Endothelial cell of umbilical vein (primary cell): ENCODE measurements at regions not wholly inside any gene's neighbourhood (a gene's known extent, or its start where the extent isn't known, plus 50 kb on each side); places are given as distances from the start of the nearest gene placed in this dataset.

Experiments
- BruUV-seq: library from RNA; stranded (reverse); fragments of 400-500 nt; replicated peaks from 2 replicates; lab custom pipeline; 2021; lab: Mats Ljungman, UMichigan
- CTCF ChIA-PET: fragments of 300-600, 350-600 bp; sonication (Branson Sonifier 250); formaldehyde crosslinking; loops from one replicate; lab custom pipeline; 2021; ENCODE audit warnings: antibody characterized with exemption, inconsistent platforms; lab: Charles Lee
- POLR2A ChIA-PET: fragments of 300-600, 350-600 bp; sonication (Branson Sonifier 250); formaldehyde crosslinking; loops from one replicate; lab custom pipeline; 2021; ENCODE audit warnings: antibody characterized with exemption, inconsistent platforms; lab: Charles Lee
- DNase-seq: peaks from one replicate; pipeline ENCODE4 v3.0.0-alpha.2; 2011; ENCODE audit warnings: low read depth, low spot score
- FAIRE-seq: peaks from 2 replicates; lab custom pipeline; 2011; peaks lifted over from hg19 to GRCh38; lab: Jason Lieb, UNC
- H2AFZ ChIP-seq: 2 replicates; pipeline ENCODE4 v1.6.0; 2012; ENCODE audit warnings: low read depth, low read length, control low read depth, inconsistent platforms
- H3K27ac ChIP-seq: 2 replicates; pipeline ENCODE4 v1.5.1; 2011; ENCODE audit warnings: low read depth, mild to moderate bottlenecking, control low read depth, low read length, moderate library complexity; ENCODE audit not compliant: insufficient read depth
- H3K27me3 ChIP-seq, 2 experiments: 2 replicates each; pipeline versions ENCODE4 v1.6.0 to v1.6.1; 2011; ENCODE audit warnings: low read length in 2 of 2, mixed read lengths in 1 of 2; ENCODE audit not compliant: control insufficient read depth in 2 of 2, insufficient read depth in 2 of 2
- H3K36me3 ChIP-seq, 2 experiments: 2 replicates in 1 of 2; 3 replicates in 1 of 2; pipeline ENCODE4 v1.5.1; 2011; ENCODE audit warnings: low read length in 2 of 2, mild to moderate bottlenecking in 1 of 2, moderate library complexity in 1 of 2; ENCODE audit not compliant: control insufficient read depth in 2 of 2, insufficient read depth in 2 of 2; ENCODE audit errors: extremely low read depth in 1 of 2
- H3K4me1 ChIP-seq: 3 replicates; pipeline ENCODE4 v1.5.1; 2011; ENCODE audit warnings: mild to moderate bottlenecking, low read length; ENCODE audit not compliant: control insufficient read depth, insufficient read depth; ENCODE audit errors: extremely low read depth
- H3K4me2 ChIP-seq: 2 replicates; pipeline ENCODE4 v1.6.1; 2011; ENCODE audit warnings: low read length, control low read depth, mixed read lengths; ENCODE audit not compliant: insufficient read depth
- H3K4me3 ChIP-seq, 3 experiments: fragments of 200-600 bp in 1 of 3; sonication (generic), shearing (Covaris generic) in 1 of 3; replicated peaks in 1 of 3; 2 replicates each; pipeline ENCODE4 v1.5.1; 2011 to 2016; ENCODE audit warnings: control low read depth in 3 of 3, low read length in 3 of 3, mild to moderate bottlenecking in 2 of 3, inconsistent platforms in 1 of 3, low read depth in 1 of 3, moderate library complexity in 1 of 3; ENCODE audit not compliant: insufficient read depth in 1 of 3
- H3K79me2 ChIP-seq: 2 replicates; pipeline ENCODE4 v1.6.0; 2012; ENCODE audit warnings: low read length, inconsistent platforms; ENCODE audit not compliant: control insufficient read depth, insufficient read depth
- H3K9ac ChIP-seq: replicated peaks from 2 replicates; pipeline ENCODE3; 2011; ENCODE audit warnings: low read length, control low read depth; ENCODE audit not compliant: insufficient read depth; ENCODE audit errors: extremely low read depth
- H3K9me1 ChIP-seq: replicated peaks from 3 replicates; pipeline ENCODE4 v1.6.0; 2011; ENCODE audit warnings: mild to moderate bottlenecking, low read length; ENCODE audit not compliant: control insufficient read depth, insufficient read depth; ENCODE audit errors: extremely low read depth
- H3K9me3 ChIP-seq: replicated peaks from 2 replicates; pipeline ENCODE4 v1.5.1; 2012; ENCODE audit warnings: low read length, inconsistent platforms; ENCODE audit not compliant: control insufficient read depth, insufficient read depth
- H4K20me1 ChIP-seq: replicated peaks from 2 replicates; pipeline ENCODE3; 2011; ENCODE audit warnings: mild to moderate bottlenecking, low read length; ENCODE audit not compliant: control insufficient read depth, insufficient read depth; ENCODE audit errors: extremely low read depth
- EZH2 ChIP-seq: IDR thresholded peaks from 2 replicates; pipeline ENCODE4 v1.6.1; 2012; ENCODE audit warnings: borderline replicate concordance, low read depth, mild to moderate bottlenecking, moderate library complexity, low read length, inconsistent platforms; ENCODE audit not compliant: severe bottlenecking
- FOS ChIP-seq: IDR thresholded peaks from 2 replicates; pipeline ENCODE4 v1.6.1; 2011; ENCODE audit warnings: mild to moderate bottlenecking, low read length, moderate library complexity, borderline replicate concordance; ENCODE audit not compliant: insufficient read depth
- GATA2 ChIP-seq: IDR thresholded peaks from 2 replicates; pipeline ENCODE4 v1.7.0; 2011; ENCODE audit warnings: low read depth, mild to moderate bottlenecking, moderate library complexity, mixed read lengths, low read length; ENCODE audit not compliant: insufficient read length, insufficient read depth
- JUN ChIP-seq: IDR thresholded peaks from 2 replicates; pipeline ENCODE4 v1.6.1; 2011; ENCODE audit warnings: borderline replicate concordance, low read depth; ENCODE audit not compliant: insufficient read length, insufficient read depth
- MYC ChIP-seq: IDR thresholded peaks from one replicate; pipeline ENCODE4 v1.6.1; 2011; ENCODE audit warnings: mild to moderate bottlenecking, low read depth, low read length
- POLR2A ChIP-seq: IDR thresholded peaks from 2 replicates; pipeline ENCODE4 v1.6.1; 2012; ENCODE audit warnings: low read depth, mild to moderate bottlenecking, control low read depth, low read length
- POLR2AphosphoS5 ChIP-seq: IDR thresholded peaks from 2 replicates; pipeline ENCODE4 v1.6.1; 2012; ENCODE audit warnings: low read depth, mild to moderate bottlenecking, control low read depth, low read length, moderate library complexity; ENCODE audit not compliant: insufficient read depth
- dilution Hi-C: fragments of 300-500 bp; cut with MboI; formaldehyde crosslinking; loops from one replicate; pipeline ENCODE4 v1.15.0; 2019; ENCODE audit warnings: low sequenced_read_pairs; ENCODE audit not compliant: extremely low pct_ligation_motif_present
- intact Hi-C: fragments of 100-400 bp; cut with micrococcal nuclease; formaldehyde crosslinking; loops from one replicate; pipeline ENCODE4 v1.10.0; 2022
- TF ChIP-seq, protein P1 (sequence below), 2 donors: IDR thresholded peaks; 1 replicate in 1 of 2; 2 replicates in 1 of 2; pipeline ENCODE4 v1.5.1; 2011; ENCODE audit warnings: low read length in 2 of 2, mild to moderate bottlenecking in 2 of 2, moderate library complexity in 2 of 2, control low read depth in 1 of 2, inconsistent platforms in 1 of 2, low read depth in 1 of 2; ENCODE audit not compliant: insufficient read depth in 1 of 2; ENCODE audit errors: extremely low read depth in 1 of 2
- TF ChIP-seq, protein P2 (sequence below): IDR thresholded peaks from 2 replicates; pipeline ENCODE4 v1.6.1; 2011; ENCODE audit not compliant: insufficient read depth, insufficient read length

DNA sequence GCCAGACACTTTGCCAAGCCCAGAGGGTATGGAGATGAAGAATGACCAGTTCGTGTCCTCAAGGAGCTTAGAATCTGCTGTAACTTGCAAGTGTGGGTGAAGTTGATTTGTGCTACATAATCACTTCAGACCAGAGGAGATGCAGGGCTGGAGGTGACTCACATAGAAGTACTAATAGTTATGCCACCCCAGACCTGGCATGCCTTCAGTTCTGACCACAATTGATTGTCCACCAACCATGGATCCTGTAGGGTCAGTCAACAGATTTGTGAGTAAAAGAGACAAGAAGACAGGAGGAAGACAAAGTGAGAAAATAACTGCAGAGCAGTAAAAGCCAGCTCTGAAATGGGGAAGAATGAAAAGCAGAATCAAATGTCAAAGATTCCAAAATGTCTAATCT, 51.2 kb upstream of the BMPER start:
- Histone ChIP-seq H3K9me1 (no peaks in the 10 kb centered on the region), H3K4me1 (no peaks in the 10 kb centered on the region), H3K27ac (no peak overlapping the region), H3K27me3 (no peaks in the 10 kb centered on the region), H3K9ac (no peak overlapping the region), H3K9me3 (no peaks in the 10 kb centered on the region), H3K79me2 (no peaks in the 10 kb centered on the region), H3K36me3 (no peaks in the 10 kb centered on the region), H2AFZ (no peak overlapping the region), H4K20me1 (no peaks in the 10 kb centered on the region), H3K4me3 (no peak overlapping the region), H3K4me2 (no peak overlapping the region)
- FAIRE-seq (no peak), DNase-seq (no peak)
- BruUV-seq: no TSS peak
- intact Hi-C loops (no loop called here), dilution Hi-C loops (no loop called here)
- TF ChIP-seq, protein P1, sequence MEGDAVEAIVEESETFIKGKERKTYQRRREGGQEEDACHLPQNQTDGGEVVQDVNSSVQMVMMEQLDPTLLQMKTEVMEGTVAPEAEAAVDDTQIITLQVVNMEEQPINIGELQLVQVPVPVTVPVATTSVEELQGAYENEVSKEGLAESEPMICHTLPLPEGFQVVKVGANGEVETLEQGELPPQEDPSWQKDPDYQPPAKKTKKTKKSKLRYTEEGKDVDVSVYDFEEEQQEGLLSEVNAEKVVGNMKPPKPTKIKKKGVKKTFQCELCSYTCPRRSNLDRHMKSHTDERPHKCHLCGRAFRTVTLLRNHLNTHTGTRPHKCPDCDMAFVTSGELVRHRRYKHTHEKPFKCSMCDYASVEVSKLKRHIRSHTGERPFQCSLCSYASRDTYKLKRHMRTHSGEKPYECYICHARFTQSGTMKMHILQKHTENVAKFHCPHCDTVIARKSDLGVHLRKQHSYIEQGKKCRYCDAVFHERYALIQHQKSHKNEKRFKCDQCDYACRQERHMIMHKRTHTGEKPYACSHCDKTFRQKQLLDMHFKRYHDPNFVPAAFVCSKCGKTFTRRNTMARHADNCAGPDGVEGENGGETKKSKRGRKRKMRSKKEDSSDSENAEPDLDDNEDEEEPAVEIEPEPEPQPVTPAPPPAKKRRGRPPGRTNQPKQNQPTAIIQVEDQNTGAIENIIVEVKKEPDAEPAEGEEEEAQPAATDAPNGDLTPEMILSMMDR (IDR thresholded peaks at IDR 0.05; ENCODE audit: extremely low read depth in 1 of 2, insufficient read depth in 1 of 2, low read depth in 1 of 2, low read length in 2 of 2): no peak
- no peak for TF ChIP-seq MYC
- TF ChIP-seq GATA2: no peak
- no peak for TF ChIP-seq EZH2
- no peak for TF ChIP-seq POLR2A
- no peak for TF ChIP-seq JUN
- POLR2A ChIA-PET: no interaction called here
- CTCF ChIA-PET: no interaction called here

DNA sequence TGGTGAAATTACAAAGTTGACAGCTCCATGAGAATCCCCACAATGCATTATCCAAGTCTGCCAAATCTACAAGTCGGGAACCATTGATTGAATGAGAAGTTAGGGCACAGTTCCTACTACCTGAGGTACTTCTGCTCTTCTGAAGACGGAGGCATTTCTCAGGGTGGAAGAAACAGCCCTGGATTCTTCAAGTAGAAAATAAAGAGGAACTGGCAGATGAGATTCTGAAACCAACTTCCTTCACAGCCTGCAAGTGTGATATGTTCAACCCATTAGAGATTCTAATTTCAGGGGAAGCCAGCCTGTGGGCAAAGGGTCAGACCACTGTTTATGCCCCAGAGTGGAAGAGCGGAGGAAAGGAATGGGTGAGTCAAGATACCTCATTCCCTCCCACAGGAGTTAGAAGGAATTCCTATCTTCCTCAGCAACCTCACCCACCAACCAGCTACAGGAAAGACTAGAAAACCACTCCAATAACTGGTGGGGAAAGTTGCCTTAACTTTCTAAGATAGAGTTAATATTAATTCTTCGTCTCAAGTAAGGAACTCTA, 50.5 kb upstream of the BMPER start:
- Histone ChIP-seq H3K4me1 (no peaks in the 10 kb centered on the region), H3K4me3 (no peak overlapping the region), H3K36me3 (no peaks in the 10 kb centered on the region), H2AFZ (no peak overlapping the region), H3K4me2 (no peak overlapping the region), H3K9me3 (no peaks in the 10 kb centered on the region), H3K27me3 (no peaks in the 10 kb centered on the region), H4K20me1 (no peaks in the 10 kb centered on the region), H3K9ac (no peak overlapping the region), H3K27ac (no peak overlapping the region), H3K79me2 (no peaks in the 10 kb centered on the region), H3K9me1 (no peaks in the 10 kb centered on the region)
- POLR2A ChIA-PET: no interaction called here
- dilution Hi-C loops: no loop called here
- no peak for FAIRE-seq
- no peak for DNase-seq
- intact Hi-C loops: no loop called here
- CTCF ChIA-PET: no interaction called here
- no peak for TF ChIP-seq JUN
- TF ChIP-seq POLR2AphosphoS5: no peak
- TF ChIP-seq, protein P1 (IDR thresholded peaks at IDR 0.05; ENCODE audit: extremely low read depth in 1 of 2, insufficient read depth in 1 of 2, low read depth in 1 of 2, low read length in 2 of 2): no peak
- TF ChIP-seq POLR2A: no peak
- TF ChIP-seq MYC: no peak
- TF ChIP-seq GATA2: no peak
- TF ChIP-seq, protein P2, sequence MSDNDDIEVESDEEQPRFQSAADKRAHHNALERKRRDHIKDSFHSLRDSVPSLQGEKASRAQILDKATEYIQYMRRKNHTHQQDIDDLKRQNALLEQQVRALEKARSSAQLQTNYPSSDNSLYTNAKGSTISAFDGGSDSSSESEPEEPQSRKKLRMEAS: no peak
- TF ChIP-seq FOS: no peak
- no peak for TF ChIP-seq EZH2
- no TSS peak for BruUV-seq
